K562 (cell line): ENCODE measurements at regions not wholly inside any gene's neighbourhood (a gene's known extent, or its start where the extent isn't known, plus 50 kb on each side); places are given as distances from the start of the nearest gene placed in this dataset.
A peak's percentile ranks its signal among the peaks of the same experiment; 100 is the strongest.

Experiments
- ATAC-seq: fragments of 200-7000 bp; cut with Tn5 transposase; 3 replicates; pipeline ENCODE4 v1.9.1; 2020; ENCODE audit warnings: moderate library complexity
- BruUV-seq: library from RNA; stranded (reverse); fragments of 400-500 nt; replicated peaks from 2 replicates; lab custom pipeline; 2021; lab: Mats Ljungman, UMichigan
- CTCF ChIA-PET: fragments of 300-600 bp; formaldehyde crosslinking; extraction: SDS; loops from one replicate; lab custom pipeline; 2021; ENCODE audit warnings: low intra/inter-chr PET ratio; lab: Yijun Ruan, JAX
- POLR2A ChIA-PET: fragments of 300-600, 350-650 bp; sonication (Branson Sonifier 250); formaldehyde crosslinking; extraction: SDS; loops from one replicate; lab custom pipeline; 2021; ENCODE audit warnings: antibody characterized with exemption, inconsistent platforms; lab: Yijun Ruan, JAX
- DNase-seq, 4 experiments: peaks; one replicate each; pipeline versions ENCODE4 v3.0.0 to v3.0.0-alpha.2; 2011 to 2018; ENCODE audit warnings: low spot score in 3 of 4, mixed read lengths in 3 of 4; ENCODE audit errors: extremely low read depth in 1 of 4
- FAIRE-seq: peaks from 2 replicates; lab custom pipeline; 2011; peaks lifted over from hg19 to GRCh38; lab: Jason Lieb, UNC
- H2AFZ ChIP-seq: 2 replicates; pipeline ENCODE4 v1.6.0; 2011; ENCODE audit warnings: low read depth, low read length, control low read depth, inconsistent platforms
- H3K27ac ChIP-seq: fragments of 200-600 bp; 3 replicates; pipeline ENCODE4 v1.8.0; 2011; ENCODE audit warnings: low read depth, mild to moderate bottlenecking, control low read depth, inconsistent platforms, low read length, moderate library complexity, mixed read lengths; ENCODE audit errors: extremely low read depth
- H3K27me3 ChIP-seq, 2 experiments: fragments of 300-600 bp in 1 of 2; 2 replicates in 1 of 2; 3 replicates in 1 of 2; pipeline versions ENCODE4 v1.6.0 to v1.8.0; 2011; ENCODE audit warnings: inconsistent platforms in 2 of 2, low read length in 2 of 2, mild to moderate bottlenecking in 1 of 2, mixed read lengths in 1 of 2, moderate library complexity in 1 of 2; ENCODE audit not compliant: control insufficient read depth in 2 of 2, insufficient read depth in 2 of 2
- H3K36me3 ChIP-seq: fragments of 300-600 bp; 3 replicates; pipeline ENCODE4 v1.8.0; 2011; ENCODE audit warnings: mild to moderate bottlenecking, low read length, inconsistent platforms; ENCODE audit not compliant: control insufficient read depth, insufficient read depth
- H3K4me1 ChIP-seq, 2 experiments: fragments of 200-600 bp in 1 of 2; replicated peaks in 1 of 2; 2 replicates in 1 of 2; 3 replicates in 1 of 2; pipeline versions ENCODE4 v1.5.1 to v1.8.0; 2011; ENCODE audit warnings: inconsistent platforms in 2 of 2, low read length in 2 of 2, mild to moderate bottlenecking in 1 of 2, mixed read lengths in 1 of 2, moderate library complexity in 1 of 2; ENCODE audit not compliant: control insufficient read depth in 2 of 2, insufficient read depth in 2 of 2
- H3K4me2 ChIP-seq: 2 replicates; pipeline ENCODE4 v1.6.1; 2011; ENCODE audit warnings: low read length, control low read depth, inconsistent platforms, mixed read lengths; ENCODE audit not compliant: insufficient read depth
- H3K4me3 ChIP-seq: fragments of 200-600 bp; sonication (generic), shearing (Covaris generic); 2 replicates; pipeline ENCODE4 v1.5.1; 2016; ENCODE audit warnings: control low read depth, inconsistent platforms
- H3K79me2 ChIP-seq: fragments of 200-600 bp; 3 replicates; pipeline ENCODE4 v1.8.0; 2011; ENCODE audit warnings: low read length, inconsistent platforms; ENCODE audit not compliant: control insufficient read depth, insufficient read depth
- H3K9ac ChIP-seq, 2 experiments: 2 replicates each; pipeline versions ENCODE4 v1.6.0 to v1.6.1; 2011; ENCODE audit warnings: low read depth in 2 of 2, low read length in 2 of 2, control low read depth in 1 of 2, inconsistent platforms in 1 of 2, mild to moderate bottlenecking in 1 of 2, mixed read lengths in 1 of 2; ENCODE audit not compliant: insufficient read depth in 1 of 2
- H3K9me1 ChIP-seq: one replicate; pipeline ENCODE4 v1.6.0; 2011; ENCODE audit warnings: inconsistent platforms, mild to moderate bottlenecking, low read length, moderate library complexity; ENCODE audit not compliant: control insufficient read depth, insufficient read depth
- H3K9me3 ChIP-seq: replicated peaks from 2 replicates; pipeline ENCODE4 v1.5.1; 2011; ENCODE audit warnings: low read depth, low read length, inconsistent platforms; ENCODE audit not compliant: control insufficient read depth, insufficient read depth
- H4K20me1 ChIP-seq: replicated peaks from 2 replicates; pipeline ENCODE4 v1.6.1; 2011; ENCODE audit warnings: low read length, inconsistent platforms, mixed read lengths; ENCODE audit not compliant: control insufficient read depth, insufficient read depth
- CHD1 ChIP-seq: fragments of 200-600 bp; sonication (generic); IDR thresholded peaks from one replicate; pipeline ENCODE4 v1.6.1; 2012; ENCODE audit warnings: mild to moderate bottlenecking, moderate library complexity, low read length, inconsistent platforms
- IFI16 ChIP-seq: fragments of 250-450 bp; sonication (Bioruptor Pico); IDR thresholded peaks from 2 replicates; pipeline ENCODE4 v2.1.2; 2022; ENCODE audit warnings: mild to moderate bottlenecking, inconsistent platforms
- KDM2B ChIP-seq: fragments of 250-450 bp; sonication (Bioruptor Pico); IDR thresholded peaks from 2 replicates; pipeline ENCODE4 v1.8.0; 2021; ENCODE audit warnings: mild to moderate bottlenecking, moderate library complexity
- MEF2D ChIP-seq: conservative IDR thresholded peaks from 2 replicates; pipeline ENCODE4 v1.6.1; 2016; ENCODE audit warnings: low read depth, missing genetic modification characterization, missing compliant biosample characterization
- POLR2G ChIP-seq: fragments of 200-400 bp; formaldehyde crosslinking; IDR thresholded peaks from 2 replicates; pipeline ENCODE4 v1.6.1; 2017; ENCODE audit warnings: low read depth, mild to moderate bottlenecking, antibody characterized with exemption, low read length, moderate library complexity
- POLR3G ChIP-seq: IDR thresholded peaks from 2 replicates; pipeline ENCODE4 v1.6.1; 2011; ENCODE audit not compliant: insufficient read length, insufficient replicate concordance; ENCODE audit errors: extremely low read depth
- RBM22 ChIP-seq: fragments of 200-400 bp; formaldehyde crosslinking; IDR thresholded peaks from 2 replicates; pipeline ENCODE4 v1.6.1; 2018; ENCODE audit warnings: low read length, low read depth; ENCODE audit not compliant: poor library complexity, severe bottlenecking
- RUNX1 ChIP-seq: sonication (generic); IDR thresholded peaks from 2 replicates; pipeline ENCODE4 v1.6.1; 2016; ENCODE audit warnings: antibody characterized with exemption, low read depth
- SOX6 ChIP-seq: fragments of 450-650 bp; IDR thresholded peaks from 2 replicates; pipeline ENCODE4 v1.6.1; 2014; ENCODE audit warnings: mild to moderate bottlenecking
- STAT5A ChIP-seq: IDR thresholded peaks from 2 replicates; pipeline ENCODE4 v1.6.1; 2012; ENCODE audit warnings: low read length, inconsistent platforms, borderline replicate concordance
- TSC22D4 ChIP-seq: fragments of 450-650 bp; IDR thresholded peaks from 2 replicates; pipeline ENCODE4 v1.6.1; 2016; ENCODE audit warnings: missing genetic modification characterization, missing biosample characterization, control low read depth
- ZNF76 ChIP-seq: fragments of 250-450 bp; sonication (Bioruptor Pico); IDR thresholded peaks from 2 replicates; pipeline ENCODE4 v1.4.0; 2020; ENCODE audit warnings: mild to moderate bottlenecking, moderate library complexity, borderline replicate concordance
- WGBS: fragments of 100-300 bp; shearing (Covaris generic); methylation state at CpG from one replicate; pipeline ENCODE4 v1.1.6; 2016; ENCODE audit warnings: low coverage, mixed read lengths; ENCODE audit not compliant: insufficient coverage; ENCODE audit errors: missing lambda C conversion rate; 5-methylcytosine and 5-hydroxymethylcytosine counted together
- in situ Hi-C: fragments of 300-500 bp; cut with MboI; formaldehyde crosslinking; loops from 4 replicates; pipeline ENCODE4 v1.15.0; 2018; ENCODE audit warnings: inconsistent platforms, mixed read lengths
- intact Hi-C: fragments of 100-400 bp; cut with micrococcal nuclease; formaldehyde crosslinking; loops from 2 replicates; pipeline ENCODE4 v1.14.2; 2022
- TF ChIP-seq, protein P1 (sequence below): fragments of 250-450 bp; sonication (Bioruptor Pico); IDR thresholded peaks from 2 replicates; pipeline ENCODE4 v1.8.0; 2021; ENCODE audit warnings: moderate library complexity, mild to moderate bottlenecking, inconsistent platforms
- TF ChIP-seq, protein P2 (sequence below), 3 experiments: fragments of 200-800 bp in 1 of 3; fragments of 250-450 bp in 1 of 3; fragments of 450-650 bp in 1 of 3; sonication (Bioruptor Pico) in 1 of 3; sonication (Bioruptor generic) in 1 of 3; formaldehyde crosslinking in 1 of 3; IDR thresholded peaks; 2 replicates each; pipeline versions ENCODE4 v1.6.1 to v1.8.0; 2016 to 2022; ENCODE audit warnings: mild to moderate bottlenecking in 2 of 3, missing genetic modification characterization in 2 of 3, missing compliant biosample characterization in 1 of 3, moderate library complexity in 1 of 3
- TF ChIP-seq, protein P3 (sequence below): sonication (generic); IDR thresholded peaks from 2 replicates; pipeline ENCODE4 v1.6.1; 2016

DNA sequence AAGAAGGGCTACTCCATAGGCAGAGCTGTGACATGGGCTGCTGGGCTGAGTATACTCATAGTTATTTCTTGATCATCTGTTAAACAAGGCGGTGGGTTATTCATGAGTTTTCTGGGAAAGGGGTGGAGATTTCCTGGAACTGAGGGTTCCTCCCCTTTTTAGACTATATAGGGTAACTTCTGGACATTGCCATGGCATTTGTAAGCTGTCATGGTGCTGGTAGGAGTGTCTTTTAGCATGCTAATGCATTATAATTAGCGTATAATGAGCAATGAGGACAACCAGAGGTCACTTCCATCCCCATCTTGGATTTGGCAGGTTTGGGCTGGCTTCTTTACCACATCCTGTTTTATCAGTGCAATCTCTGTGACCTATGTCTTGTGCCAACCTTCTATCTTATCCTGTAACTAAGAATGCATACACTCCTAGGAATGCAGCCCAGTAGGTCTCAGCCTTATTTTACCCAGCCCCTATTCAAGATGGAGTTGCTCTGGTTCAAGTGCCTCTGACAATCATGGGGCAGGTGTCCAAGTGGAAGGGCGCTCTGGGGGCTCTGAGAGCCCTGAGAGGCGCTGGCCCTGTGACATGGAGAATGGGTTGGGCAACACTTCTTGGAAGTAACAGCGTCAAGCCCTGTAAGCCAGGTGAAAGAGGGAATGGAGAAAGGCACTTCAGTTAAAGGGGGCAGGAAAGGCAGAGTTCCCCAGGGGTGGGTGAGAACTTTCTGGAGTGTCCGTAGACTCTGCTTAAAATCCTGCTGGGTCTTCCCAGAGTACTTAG is 354.2 kb upstream of the SULF2 start:
- peak; percentile 65 for ATAC-seq
- Histone ChIP-seq H3K4me3 (no peak overlapping the region), H3K27me3 (peaks cover 5 to 18% of the 10 kb centered on the region in 2 experiments; a peak in 2 of 5 replicates), H3K9ac (no peak overlapping the region), H4K20me1 (no peaks in the 10 kb centered on the region), H3K4me2 (no peak overlapping the region), H3K36me3 (no peaks in the 10 kb centered on the region), H3K79me2 (no peaks in the 10 kb centered on the region), H3K9me3 (no peaks in the 10 kb centered on the region), H3K27ac (no peak overlapping the region), H3K9me1 (no peaks in the 10 kb centered on the region), H2AFZ (no peak overlapping the region), H3K4me1 (peaks cover 0 to 10% of the 10 kb centered on the region in 2 experiments; a peak in 1 of 5 replicates)
- CTCF ChIA-PET, result no interaction called here
- DNase-seq, result peak in 1 of 4 experiments; percentile 28
- WGBS, result 4% methylated on average over 6 of the region's 6 CpGs
- no peak for FAIRE-seq
- no TSS peak for BruUV-seq
- intact Hi-C loops, result no loop called here
- POLR2A ChIA-PET, result interaction anchor here (0.6 to 0.7 kb wide), 3 partner anchors 47 to 1284 kb away, joined by 3 to 6 read pairs (median 5); no protein-coding TSS in a partner anchor
- in situ Hi-C loops, result no loop called here
- TF ChIP-seq IFI16 (CRISPR knock-in tag) (no peak), POLR2G (no peak), SOX6 (peak; percentile 20; the same call in 1 of the 2 replicates), KDM2B (CRISPR knock-in tag) (0 out of 2 replicates have a peak, but pooled peaks have one; percentile 69), POLR3G (no peak), TSC22D4 (no peak), ZNF76 (peak; percentile 100), MEF2D (peak; percentile 99), STAT5A (peak; percentile 80; the same call in 1 of the 2 replicates), RBM22 (no peak), CHD1 (no peak), RUNX1 (no peak)
- TF ChIP-seq, protein P1, sequence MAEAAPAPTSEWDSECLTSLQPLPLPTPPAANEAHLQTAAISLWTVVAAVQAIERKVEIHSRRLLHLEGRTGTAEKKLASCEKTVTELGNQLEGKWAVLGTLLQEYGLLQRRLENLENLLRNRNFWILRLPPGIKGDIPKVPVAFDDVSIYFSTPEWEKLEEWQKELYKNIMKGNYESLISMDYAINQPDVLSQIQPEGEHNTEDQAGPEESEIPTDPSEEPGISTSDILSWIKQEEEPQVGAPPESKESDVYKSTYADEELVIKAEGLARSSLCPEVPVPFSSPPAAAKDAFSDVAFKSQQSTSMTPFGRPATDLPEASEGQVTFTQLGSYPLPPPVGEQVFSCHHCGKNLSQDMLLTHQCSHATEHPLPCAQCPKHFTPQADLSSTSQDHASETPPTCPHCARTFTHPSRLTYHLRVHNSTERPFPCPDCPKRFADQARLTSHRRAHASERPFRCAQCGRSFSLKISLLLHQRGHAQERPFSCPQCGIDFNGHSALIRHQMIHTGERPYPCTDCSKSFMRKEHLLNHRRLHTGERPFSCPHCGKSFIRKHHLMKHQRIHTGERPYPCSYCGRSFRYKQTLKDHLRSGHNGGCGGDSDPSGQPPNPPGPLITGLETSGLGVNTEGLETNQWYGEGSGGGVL, result no peak
- TF ChIP-seq, protein P2, sequence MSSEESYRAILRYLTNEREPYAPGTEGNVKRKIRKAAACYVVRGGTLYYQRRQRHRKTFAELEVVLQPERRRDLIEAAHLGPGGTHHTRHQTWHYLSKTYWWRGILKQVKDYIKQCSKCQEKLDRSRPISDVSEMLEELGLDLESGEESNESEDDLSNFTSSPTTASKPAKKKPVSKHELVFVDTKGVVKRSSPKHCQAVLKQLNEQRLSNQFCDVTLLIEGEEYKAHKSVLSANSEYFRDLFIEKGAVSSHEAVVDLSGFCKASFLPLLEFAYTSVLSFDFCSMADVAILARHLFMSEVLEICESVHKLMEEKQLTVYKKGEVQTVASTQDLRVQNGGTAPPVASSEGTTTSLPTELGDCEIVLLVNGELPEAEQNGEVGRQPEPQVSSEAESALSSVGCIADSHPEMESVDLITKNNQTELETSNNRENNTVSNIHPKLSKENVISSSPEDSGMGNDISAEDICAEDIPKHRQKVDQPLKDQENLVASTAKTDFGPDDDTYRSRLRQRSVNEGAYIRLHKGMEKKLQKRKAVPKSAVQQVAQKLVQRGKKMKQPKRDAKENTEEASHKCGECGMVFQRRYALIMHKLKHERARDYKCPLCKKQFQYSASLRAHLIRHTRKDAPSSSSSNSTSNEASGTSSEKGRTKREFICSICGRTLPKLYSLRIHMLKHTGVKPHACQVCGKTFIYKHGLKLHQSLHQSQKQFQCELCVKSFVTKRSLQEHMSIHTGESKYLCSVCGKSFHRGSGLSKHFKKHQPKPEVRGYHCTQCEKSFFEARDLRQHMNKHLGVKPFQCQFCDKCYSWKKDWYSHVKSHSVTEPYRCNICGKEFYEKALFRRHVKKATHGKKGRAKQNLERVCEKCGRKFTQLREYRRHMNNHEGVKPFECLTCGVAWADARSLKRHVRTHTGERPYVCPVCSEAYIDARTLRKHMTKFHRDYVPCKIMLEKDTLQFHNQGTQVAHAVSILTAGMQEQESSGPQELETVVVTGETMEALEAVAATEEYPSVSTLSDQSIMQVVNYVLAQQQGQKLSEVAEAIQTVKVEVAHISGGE (CRISPR knock-in tag; IDR thresholded peaks at IDR 0.05), result peak in 2 of 3 experiments; percentile 50 to 90; a peak in 4 of 6 replicates
- TF ChIP-seq, protein P3, sequence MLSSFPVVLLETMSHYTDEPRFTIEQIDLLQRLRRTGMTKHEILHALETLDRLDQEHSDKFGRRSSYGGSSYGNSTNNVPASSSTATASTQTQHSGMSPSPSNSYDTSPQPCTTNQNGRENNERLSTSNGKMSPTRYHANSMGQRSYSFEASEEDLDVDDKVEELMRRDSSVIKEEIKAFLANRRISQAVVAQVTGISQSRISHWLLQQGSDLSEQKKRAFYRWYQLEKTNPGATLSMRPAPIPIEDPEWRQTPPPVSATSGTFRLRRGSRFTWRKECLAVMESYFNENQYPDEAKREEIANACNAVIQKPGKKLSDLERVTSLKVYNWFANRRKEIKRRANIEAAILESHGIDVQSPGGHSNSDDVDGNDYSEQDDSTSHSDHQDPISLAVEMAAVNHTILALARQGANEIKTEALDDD, result peak; percentile 71; the same call in 1 of the 2 replicates
